ENCODE measurements at regions not wholly inside any gene's neighbourhood (a gene's known extent, or its start where the extent isn't known, plus 50 kb on each side); places are given as distances from the start of the nearest gene placed in this dataset.

DNA sequence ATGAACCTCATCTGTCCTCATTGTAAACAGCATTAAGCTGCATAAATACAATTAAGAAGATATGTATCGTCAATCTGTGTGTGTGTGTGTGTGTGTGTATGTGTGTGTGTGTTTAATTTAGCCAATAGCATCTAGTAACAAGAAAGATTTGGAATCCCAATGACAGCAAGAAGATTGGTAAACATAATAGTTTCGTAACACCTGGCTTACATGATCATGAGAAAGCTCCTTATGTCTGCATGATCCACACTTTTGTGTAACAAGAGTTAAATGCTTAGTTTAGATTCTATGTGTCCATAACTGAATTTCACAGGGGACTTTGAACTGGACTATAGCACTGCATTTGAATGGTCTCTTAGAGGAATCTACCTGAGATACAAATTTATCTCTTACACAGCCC lies 191.0 kb upstream of the BET1 start:
- no peak for DNase-seq (ENCODE audit: insufficient read length, low spot score)
- TF ChIP-seq POU2F2 (IDR thresholded peaks at IDR 0.05; ENCODE audit: low read depth, low read length) (no peak), TAF1 (IDR thresholded peaks at IDR 0.05; ENCODE audit: low read depth, low read length) (no peak), POLR2A (IDR thresholded peaks at IDR 0.05; ENCODE audit: low read depth, low read length) (no peak), PAX5 (IDR thresholded peaks at IDR 0.05; ENCODE audit: insufficient read depth, low read length, severe bottlenecking) (no peak), SPI1 (IDR thresholded peaks at IDR 0.05; ENCODE audit: low read depth, low read length) (no peak), POLR2AphosphoS5 (IDR thresholded peaks at IDR 0.05; ENCODE audit: low read depth, low read length) (no peak)
- no peak for FAIRE-seq

DNA sequence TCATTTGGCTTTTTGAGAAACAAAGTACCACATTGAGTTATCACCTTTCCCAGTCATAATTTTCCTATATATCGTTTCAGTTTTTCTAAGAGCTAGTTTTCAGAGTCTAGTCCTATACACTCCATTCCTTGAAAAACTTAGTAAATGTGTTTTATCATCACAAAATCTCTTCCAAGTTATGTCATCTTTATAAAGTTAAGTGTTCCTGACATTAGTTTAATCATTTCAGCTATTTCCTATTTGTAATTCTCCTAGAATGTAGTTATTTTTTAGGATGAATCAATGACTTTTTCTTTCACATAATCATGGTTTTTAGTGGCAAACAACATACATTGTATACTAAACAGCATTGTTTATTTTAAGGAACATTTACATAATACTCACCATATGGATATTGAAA lies 191.7 kb upstream of the BET1 start:
- DNase-seq (ENCODE audit: insufficient read length, low spot score), result no peak
- TF ChIP-seq POU2F2 (IDR thresholded peaks at IDR 0.05; ENCODE audit: low read depth, low read length), result no peak
- TF ChIP-seq TAF1 (IDR thresholded peaks at IDR 0.05; ENCODE audit: low read depth, low read length), result no peak
- TF ChIP-seq SPI1 (IDR thresholded peaks at IDR 0.05; ENCODE audit: low read depth, low read length), result no peak
- no peak for TF ChIP-seq PAX5 (IDR thresholded peaks at IDR 0.05; ENCODE audit: insufficient read depth, low read length, severe bottlenecking)
- TF ChIP-seq POLR2A (IDR thresholded peaks at IDR 0.05; ENCODE audit: low read depth, low read length), result no peak
- TF ChIP-seq POLR2AphosphoS5 (IDR thresholded peaks at IDR 0.05; ENCODE audit: low read depth, low read length), result no peak
- FAIRE-seq, result no peak

DNA sequence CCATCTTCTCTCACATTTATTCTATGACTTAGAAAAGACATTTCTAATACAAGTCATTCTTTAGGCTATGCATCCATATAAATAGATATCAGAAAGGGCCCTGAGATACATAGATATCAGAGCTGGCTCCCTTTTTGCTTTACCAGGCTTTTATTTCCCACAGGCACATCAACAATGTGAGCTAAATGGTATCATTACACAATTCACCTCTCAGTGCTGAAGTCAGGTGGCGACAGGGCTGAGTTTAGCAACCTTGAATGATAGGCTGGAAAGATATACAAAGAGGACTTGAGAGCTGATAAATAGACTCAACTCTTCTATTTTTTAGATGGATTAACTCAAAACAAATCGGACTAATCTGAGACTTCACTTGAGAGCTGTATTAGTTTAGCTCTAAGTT lies 189.2 kb upstream of the COL1A2 start:
- DNase-seq (ENCODE audit: insufficient read length, low spot score) (no peak), FAIRE-seq (no peak)
- no peak for TF ChIP-seq TAF1 (IDR thresholded peaks at IDR 0.05; ENCODE audit: low read depth, low read length)
- no peak for TF ChIP-seq POLR2AphosphoS5 (IDR thresholded peaks at IDR 0.05; ENCODE audit: low read depth, low read length)
- TF ChIP-seq POU2F2 (IDR thresholded peaks at IDR 0.05; ENCODE audit: low read depth, low read length), result no peak
- no peak for TF ChIP-seq POLR2A (IDR thresholded peaks at IDR 0.05; ENCODE audit: low read depth, low read length)
- TF ChIP-seq SPI1 (IDR thresholded peaks at IDR 0.05; ENCODE audit: low read depth, low read length), result no peak
- TF ChIP-seq PAX5 (IDR thresholded peaks at IDR 0.05; ENCODE audit: insufficient read depth, low read length, severe bottlenecking), result no peak

DNA sequence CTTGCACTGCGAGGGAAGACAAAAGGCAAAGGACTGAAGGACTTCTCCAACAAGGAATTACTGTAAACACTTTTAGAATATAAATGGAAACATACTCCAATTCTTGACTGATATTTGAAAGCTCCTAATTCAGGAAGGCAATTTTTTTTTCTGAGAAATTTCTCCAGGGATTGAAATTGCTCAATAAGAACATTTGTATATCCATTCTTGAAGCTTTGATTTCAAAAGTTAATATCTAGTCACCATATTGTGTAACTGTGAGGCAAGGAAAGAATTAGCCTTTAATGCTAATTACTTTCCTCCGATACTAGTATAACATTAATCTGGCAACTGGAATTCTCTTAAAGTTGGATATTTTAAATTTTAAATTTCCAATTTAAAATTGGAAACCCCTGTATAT lies 188.4 kb upstream of the COL1A2 start:
- FAIRE-seq (no peak), DNase-seq (ENCODE audit: insufficient read length, low spot score) (no peak)
- TF ChIP-seq POU2F2 (IDR thresholded peaks at IDR 0.05; ENCODE audit: low read depth, low read length) (no peak), TAF1 (IDR thresholded peaks at IDR 0.05; ENCODE audit: low read depth, low read length) (no peak), POLR2AphosphoS5 (IDR thresholded peaks at IDR 0.05; ENCODE audit: low read depth, low read length) (no peak), PAX5 (IDR thresholded peaks at IDR 0.05; ENCODE audit: insufficient read depth, low read length, severe bottlenecking) (no peak), POLR2A (IDR thresholded peaks at IDR 0.05; ENCODE audit: low read depth, low read length) (no peak), SPI1 (IDR thresholded peaks at IDR 0.05; ENCODE audit: low read depth, low read length) (no peak)

DNA sequence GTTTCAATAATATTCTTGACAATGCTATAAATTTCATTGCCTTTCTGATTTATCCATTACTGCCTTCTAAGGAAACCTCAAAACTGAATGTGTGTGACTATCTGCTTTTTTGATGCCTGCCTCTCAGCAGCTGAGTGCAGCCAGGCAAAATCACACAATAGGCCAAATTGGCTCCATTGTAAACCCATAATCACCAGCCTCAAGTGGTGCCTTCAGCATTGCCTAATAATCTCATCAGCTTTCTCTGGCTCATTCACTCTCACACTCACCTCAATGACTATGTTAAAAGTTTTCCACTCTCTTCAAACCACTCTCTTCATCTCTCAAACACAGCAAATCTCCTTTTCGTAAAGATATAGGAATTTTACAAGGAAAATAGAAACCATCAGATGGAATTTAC lies 182.5 kb upstream of the COL1A2 start:
- DNase-seq (ENCODE audit: insufficient read length, low spot score) (no peak), FAIRE-seq (no peak)
- TF ChIP-seq SPI1 (IDR thresholded peaks at IDR 0.05; ENCODE audit: low read depth, low read length) (no peak), POLR2AphosphoS5 (IDR thresholded peaks at IDR 0.05; ENCODE audit: low read depth, low read length) (no peak), POLR2A (IDR thresholded peaks at IDR 0.05; ENCODE audit: low read depth, low read length) (no peak), TAF1 (IDR thresholded peaks at IDR 0.05; ENCODE audit: low read depth, low read length) (no peak), POU2F2 (IDR thresholded peaks at IDR 0.05; ENCODE audit: low read depth, low read length) (no peak), PAX5 (IDR thresholded peaks at IDR 0.05; ENCODE audit: insufficient read depth, low read length, severe bottlenecking) (no peak)

DNA sequence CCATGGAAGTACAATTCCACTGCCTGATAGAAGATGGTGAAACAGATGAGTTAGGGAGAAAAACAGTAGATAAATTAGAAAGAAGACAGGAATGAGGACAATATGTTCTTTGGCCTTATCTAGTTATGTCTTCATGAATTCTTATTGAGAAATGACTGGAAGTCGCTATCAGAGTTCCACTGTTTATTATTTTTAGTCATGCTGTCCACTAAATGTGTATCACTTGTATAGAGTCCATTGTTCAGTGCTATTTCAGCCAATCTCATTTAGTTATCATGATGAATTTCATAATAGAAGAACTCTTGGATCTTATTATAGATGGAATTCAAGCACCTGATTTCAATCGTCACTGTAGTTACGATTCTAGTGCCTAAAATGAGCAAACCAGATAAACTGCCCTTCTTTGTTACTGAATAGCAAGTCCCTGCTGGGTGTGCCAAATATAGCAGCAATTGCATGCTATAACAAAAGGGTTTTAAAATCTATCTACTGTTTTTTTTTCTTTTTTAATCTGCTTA lies 177.7 kb upstream of the COL1A2 start:
- TF ChIP-seq SPI1 (IDR thresholded peaks at IDR 0.05; ENCODE audit: low read depth, low read length), result no peak
- no peak for TF ChIP-seq POU2F2 (IDR thresholded peaks at IDR 0.05; ENCODE audit: low read depth, low read length)
- TF ChIP-seq POLR2A (IDR thresholded peaks at IDR 0.05; ENCODE audit: low read depth, low read length), result no peak
- TF ChIP-seq PAX5 (IDR thresholded peaks at IDR 0.05; ENCODE audit: insufficient read depth, low read length, severe bottlenecking), result no peak
- no peak for FAIRE-seq
- DNase-seq (ENCODE audit: insufficient read length, low spot score), result no peak

DNA sequence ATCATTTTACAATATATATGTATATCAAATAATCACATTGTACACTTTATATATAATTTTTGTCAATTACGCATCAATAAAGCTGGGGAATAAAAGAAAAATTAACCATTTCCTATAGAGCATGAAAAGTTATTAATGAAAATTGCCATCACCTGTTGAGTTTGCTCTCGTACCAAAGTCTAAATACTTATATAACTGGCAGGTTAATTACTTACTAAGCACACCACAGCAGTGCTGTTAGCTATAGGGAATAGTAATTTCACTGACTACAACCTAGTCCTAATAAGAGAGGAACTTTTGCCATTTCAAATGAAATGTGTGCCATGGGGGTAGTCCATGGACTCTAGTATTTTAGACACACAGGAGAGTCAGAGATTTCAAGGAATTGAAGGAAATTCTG lies 176.9 kb upstream of the COL1A2 start:
- FAIRE-seq (no peak), DNase-seq (ENCODE audit: insufficient read length, low spot score) (no peak)
- TF ChIP-seq TAF1 (IDR thresholded peaks at IDR 0.05; ENCODE audit: low read depth, low read length) (no peak), SPI1 (IDR thresholded peaks at IDR 0.05; ENCODE audit: low read depth, low read length) (no peak), PAX5 (IDR thresholded peaks at IDR 0.05; ENCODE audit: insufficient read depth, low read length, severe bottlenecking) (no peak), POLR2A (IDR thresholded peaks at IDR 0.05; ENCODE audit: low read depth, low read length) (no peak), POU2F2 (IDR thresholded peaks at IDR 0.05; ENCODE audit: low read depth, low read length) (no peak), POLR2AphosphoS5 (IDR thresholded peaks at IDR 0.05; ENCODE audit: low read depth, low read length) (no peak)

DNA sequence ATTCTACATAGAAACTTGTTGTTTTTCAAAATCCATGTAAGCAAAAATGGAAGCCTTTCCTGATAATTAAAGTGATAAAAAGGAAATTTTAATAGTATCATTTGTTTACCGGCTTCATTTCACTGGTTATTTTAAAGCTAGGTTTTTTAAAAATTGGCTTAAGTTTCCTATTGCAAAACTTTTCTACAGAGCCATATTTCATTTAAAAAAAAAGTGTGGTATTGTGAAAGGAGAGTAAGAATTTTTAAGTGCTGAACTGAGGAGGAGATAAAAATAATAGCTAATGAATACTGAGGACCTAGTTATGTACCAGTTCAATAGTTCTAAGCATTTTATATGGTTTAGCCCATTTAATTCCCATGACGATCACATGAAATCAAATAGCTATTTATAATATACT lies 172.2 kb upstream of the COL1A2 start:
- TF ChIP-seq POU2F2 (IDR thresholded peaks at IDR 0.05; ENCODE audit: low read depth, low read length) (no peak), POLR2A (IDR thresholded peaks at IDR 0.05; ENCODE audit: low read depth, low read length) (no peak), POLR2AphosphoS5 (IDR thresholded peaks at IDR 0.05; ENCODE audit: low read depth, low read length) (no peak), TAF1 (IDR thresholded peaks at IDR 0.05; ENCODE audit: low read depth, low read length) (no peak), SPI1 (IDR thresholded peaks at IDR 0.05; ENCODE audit: low read depth, low read length) (no peak), PAX5 (IDR thresholded peaks at IDR 0.05; ENCODE audit: insufficient read depth, low read length, severe bottlenecking) (no peak)
- no peak for FAIRE-seq
- no peak for DNase-seq (ENCODE audit: insufficient read length, low spot score)

DNA sequence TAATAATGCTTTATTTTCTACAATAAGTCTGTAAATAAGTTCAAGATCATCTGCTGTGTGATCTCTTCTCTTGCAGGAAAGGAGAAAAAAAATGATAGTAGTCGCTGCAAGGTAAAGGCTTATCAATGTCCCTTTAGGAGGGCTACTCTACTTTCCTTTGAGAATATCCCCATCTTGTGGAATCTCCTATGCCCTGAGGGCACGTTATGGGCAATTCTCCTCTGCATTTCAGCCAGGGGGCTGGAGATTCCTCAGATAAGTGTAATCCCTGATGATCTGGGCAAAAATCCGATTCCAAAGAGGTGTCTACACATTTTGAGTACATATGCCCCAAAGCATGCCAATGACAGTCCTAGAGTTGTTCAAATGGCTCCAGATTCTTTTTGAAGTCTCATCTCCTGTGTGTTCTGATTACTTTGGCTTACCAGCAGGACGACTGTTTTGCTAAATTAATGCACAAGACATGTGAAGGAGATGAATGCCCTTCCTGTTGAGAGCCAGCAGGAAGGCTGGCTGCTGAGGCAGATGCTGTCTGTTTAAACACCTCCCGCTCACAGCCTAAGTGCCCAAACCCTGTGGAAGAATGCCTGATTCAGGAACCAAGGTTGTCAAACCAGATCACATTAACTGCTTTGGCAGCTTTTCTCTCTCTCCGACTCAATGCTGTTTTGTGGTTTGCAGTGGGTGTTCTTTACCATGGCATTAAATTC lies 171.2 kb upstream of the COL1A2 start:
- DNase-seq (ENCODE audit: insufficient read length, low spot score) (no peak), FAIRE-seq (no peak)
- no peak for TF ChIP-seq SPI1 (IDR thresholded peaks at IDR 0.05; ENCODE audit: low read depth, low read length)
- TF ChIP-seq TAF1 (IDR thresholded peaks at IDR 0.05; ENCODE audit: low read depth, low read length), result no peak
- TF ChIP-seq POLR2AphosphoS5 (IDR thresholded peaks at IDR 0.05; ENCODE audit: low read depth, low read length), result no peak
- no peak for TF ChIP-seq POU2F2 (IDR thresholded peaks at IDR 0.05; ENCODE audit: low read depth, low read length)
- TF ChIP-seq POLR2A (IDR thresholded peaks at IDR 0.05; ENCODE audit: low read depth, low read length), result no peak
- no peak for TF ChIP-seq PAX5 (IDR thresholded peaks at IDR 0.05; ENCODE audit: insufficient read depth, low read length, severe bottlenecking)

All from GM12891 (cell line).